Stomach (tissue), 8 donors: ENCODE measurements at regions not wholly inside any gene's neighbourhood (a gene's known extent, or its start where the extent isn't known, plus 50 kb on each side); places are given as distances from the start of the nearest gene placed in this dataset.

Experiments
- DNase-seq, 2 donors: peaks; one replicate each; pipeline versions ENCODE4 v3.0.0 to v3.0.0-alpha.2; 2013 to 2019
- H3K27ac ChIP-seq, 5 donors: fragments of 200-600 bp in 4 of 5; sonication (generic) in 4 of 5; one replicate each; pipeline ENCODE4 v1.5.1; 2013 to 2019; ENCODE audit warnings: mild to moderate bottlenecking in 1 of 5, moderate library complexity in 1 of 5
- H3K27me3 ChIP-seq, 3 donors: fragments of 200-600 bp; sonication (generic); one replicate each; pipeline ENCODE4 v1.5.1; 2017 to 2019; ENCODE audit warnings: mixed run types in 1 of 3
- H3K36me3 ChIP-seq, 4 donors: fragments of 200-600 bp; sonication (generic); 1 replicate in 3 of 4; 2 replicates in 1 of 4; pipeline ENCODE4 v1.5.1; 2016 to 2019
- H3K4me1 ChIP-seq, 4 donors: fragments of 200-600 bp; sonication (generic); one replicate each; pipeline ENCODE4 v1.5.1; 2016 to 2019
- H3K4me3 ChIP-seq, 4 donors: fragments of 200-600 bp; sonication (generic) in 3 of 4; one replicate each; pipeline ENCODE4 v1.5.1; 2016 to 2019; ENCODE audit warnings: mild to moderate bottlenecking in 1 of 4
- H3K9me3 ChIP-seq, 4 donors: fragments of 200-600 bp; sonication (generic); one replicate each; pipeline ENCODE4 v1.5.1; 2016 to 2019
- EP300 ChIP-seq: sonication (generic); formaldehyde crosslinking; IDR thresholded peaks from one replicate; pipeline ENCODE4 v1.6.1; 2017; ENCODE audit warnings: antibody characterized with exemption
- POLR2A ChIP-seq, 4 donors: fragments of 450-650 bp; IDR thresholded peaks; one replicate each; pipeline ENCODE4 v1.6.1; 2016; ENCODE audit warnings: antibody characterized with exemption in 4 of 4, control low read depth in 2 of 4, mild to moderate bottlenecking in 1 of 4, moderate library complexity in 1 of 4
- POLR2AphosphoS5 ChIP-seq, 3 donors: sonication (generic); formaldehyde crosslinking; IDR thresholded peaks; one replicate each; pipeline ENCODE4 v1.6.1; 2016; ENCODE audit warnings: antibody characterized with exemption in 3 of 3
- WGBS, 5 donors: extraction: QIAGEN DNeasy Blood & Tissue Kit in 3 of 5; methylation state at CpG; one replicate each; pipeline versions ENCODE4 v1.1.5 to v1.1.7; 2013 to 2018; 5-methylcytosine and 5-hydroxymethylcytosine counted together
- intact Hi-C: fragments of 100-400 bp; cut with DNase I; formaldehyde crosslinking; loops from one replicate; pipeline ENCODE4 v1.15.1; 2023; ENCODE audit warnings: low total_unique reads
- TF ChIP-seq, protein P1 (sequence below), 7 experiments: fragments of 450-650 bp in 4 of 7; fragments of 200-600 bp in 3 of 7; sonication (generic) in 3 of 7; IDR thresholded peaks; one replicate each; pipeline ENCODE4 v1.5.1; 2016 to 2019; ENCODE audit warnings: antibody characterized with exemption in 7 of 7, control low read depth in 2 of 7, mild to moderate bottlenecking in 1 of 7
- donor health status: healthy with polysubstance abuse.
- donor health status: Bipolar disorder and iron deficiency.
- donor health status: healthy.

DNA sequence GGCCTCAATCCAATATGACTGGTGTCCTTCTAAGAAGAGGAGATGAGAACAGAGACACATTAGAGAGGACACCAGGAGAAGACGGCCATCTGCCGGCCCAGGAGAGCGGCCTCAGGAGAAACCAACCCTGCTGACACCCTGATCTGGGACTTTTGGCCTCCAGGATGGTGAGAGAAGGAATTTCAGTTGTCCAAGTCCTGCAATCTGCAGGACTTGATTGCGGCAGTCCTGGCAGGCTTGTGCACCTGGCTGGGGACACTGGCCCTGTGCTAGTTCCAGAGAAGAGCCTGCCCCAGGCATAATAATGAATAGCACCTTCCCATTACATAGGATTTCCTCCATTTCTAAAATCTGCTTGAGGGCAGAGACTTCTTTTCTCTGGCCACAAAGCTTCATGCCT lies 409.9 kb upstream of the SHH start:
- H3K36me3 ChIP-seq, result no peaks in the 10 kb centered on the region
- H3K9me3 ChIP-seq, result peaks cover 6 to 11% (median 7%) of the 10 kb centered on the region in 4 donors
- no peak overlapping the region for H3K27ac ChIP-seq
- no peaks in the 10 kb centered on the region for H3K27me3 ChIP-seq
- intact Hi-C loops, result no loop called here
- no peak for DNase-seq
- TF ChIP-seq POLR2AphosphoS5 (IDR thresholded peaks at IDR 0.05), result no peak
- TF ChIP-seq POLR2A (IDR thresholded peaks at IDR 0.05), result no peak
- no peak for TF ChIP-seq EP300
- TF ChIP-seq, protein P1, sequence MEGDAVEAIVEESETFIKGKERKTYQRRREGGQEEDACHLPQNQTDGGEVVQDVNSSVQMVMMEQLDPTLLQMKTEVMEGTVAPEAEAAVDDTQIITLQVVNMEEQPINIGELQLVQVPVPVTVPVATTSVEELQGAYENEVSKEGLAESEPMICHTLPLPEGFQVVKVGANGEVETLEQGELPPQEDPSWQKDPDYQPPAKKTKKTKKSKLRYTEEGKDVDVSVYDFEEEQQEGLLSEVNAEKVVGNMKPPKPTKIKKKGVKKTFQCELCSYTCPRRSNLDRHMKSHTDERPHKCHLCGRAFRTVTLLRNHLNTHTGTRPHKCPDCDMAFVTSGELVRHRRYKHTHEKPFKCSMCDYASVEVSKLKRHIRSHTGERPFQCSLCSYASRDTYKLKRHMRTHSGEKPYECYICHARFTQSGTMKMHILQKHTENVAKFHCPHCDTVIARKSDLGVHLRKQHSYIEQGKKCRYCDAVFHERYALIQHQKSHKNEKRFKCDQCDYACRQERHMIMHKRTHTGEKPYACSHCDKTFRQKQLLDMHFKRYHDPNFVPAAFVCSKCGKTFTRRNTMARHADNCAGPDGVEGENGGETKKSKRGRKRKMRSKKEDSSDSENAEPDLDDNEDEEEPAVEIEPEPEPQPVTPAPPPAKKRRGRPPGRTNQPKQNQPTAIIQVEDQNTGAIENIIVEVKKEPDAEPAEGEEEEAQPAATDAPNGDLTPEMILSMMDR (IDR thresholded peaks at IDR 0.05), result no peak
- no peaks in the 10 kb centered on the region for H3K4me1 ChIP-seq
- H3K4me3 ChIP-seq, result no peak overlapping the region
- 88 to 94% (median 93%) methylated on average over 4 of the region's 4 CpGs for WGBS, 5 donors

DNA sequence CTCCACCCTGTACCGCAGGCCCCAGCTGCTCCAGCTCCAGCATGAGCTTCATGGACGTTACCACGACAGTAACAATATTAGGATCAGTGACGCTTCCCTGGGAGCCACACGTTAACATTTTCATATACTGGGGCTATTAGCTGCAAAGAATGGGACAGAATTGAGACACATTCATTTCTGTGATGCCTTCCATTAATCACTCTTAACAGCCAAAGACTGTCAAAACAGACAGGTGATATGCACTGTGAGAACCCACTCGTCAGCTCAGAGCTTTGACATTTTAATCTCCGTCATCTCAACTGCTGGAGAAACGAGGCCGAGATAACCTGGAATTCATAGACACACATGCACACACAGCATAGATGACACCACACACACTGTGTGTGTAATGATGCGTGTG lies 408.4 kb upstream of the SHH start:
- Histone ChIP-seq H3K36me3 (no peaks in the 10 kb centered on the region), H3K9me3 (peaks cover 6 to 9% (median 7%) of the 10 kb centered on the region in 4 donors), H3K4me3 (no peak overlapping the region), H3K27ac (no peak overlapping the region), H3K4me1 (no peaks in the 10 kb centered on the region), H3K27me3 (no peaks in the 10 kb centered on the region)
- WGBS, 5 donors, result 80 to 88% (median 85%) methylated on average over 10 of the region's 10 CpGs
- TF ChIP-seq POLR2A (IDR thresholded peaks at IDR 0.05) (no peak), EP300 (no peak), POLR2AphosphoS5 (IDR thresholded peaks at IDR 0.05) (no peak)
- TF ChIP-seq, protein P1 (IDR thresholded peaks at IDR 0.05), result no peak
- intact Hi-C loops, result no loop called here
- DNase-seq, result no peak

DNA sequence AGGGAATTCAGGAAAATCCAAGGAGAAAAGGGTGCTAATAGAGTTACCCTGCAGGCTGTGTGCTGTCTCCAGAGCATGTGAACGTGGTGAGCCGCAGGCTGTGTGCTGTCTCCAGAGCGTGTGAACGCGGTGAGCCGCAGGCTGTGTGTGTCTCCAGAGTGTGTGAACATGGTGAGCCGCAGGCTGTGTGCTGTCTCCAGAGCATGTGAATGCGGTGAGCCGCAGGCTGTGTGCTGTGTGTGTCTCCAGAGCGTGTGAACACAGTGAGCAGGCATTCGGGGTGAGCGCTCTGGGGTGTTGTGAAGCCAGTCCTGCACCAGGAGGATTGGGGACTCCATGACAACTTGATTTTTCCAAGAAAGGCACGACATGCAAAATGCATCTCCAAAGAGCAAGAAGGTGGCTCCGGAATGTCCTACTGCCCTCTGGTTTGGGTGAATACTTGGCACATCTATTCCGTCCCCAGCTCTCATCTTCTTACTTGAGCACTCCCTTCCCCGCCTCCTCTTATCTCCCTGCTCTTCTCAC lies 407.9 kb upstream of the SHH start:
- H3K27ac ChIP-seq, result no peak overlapping the region
- 82 to 92% (median 90%) methylated on average over 16 of the region's 16 CpGs for WGBS, 5 donors
- H3K4me3 ChIP-seq, result no peak overlapping the region
- H3K4me1 ChIP-seq, result no peaks in the 10 kb centered on the region
- no peak for TF ChIP-seq POLR2A (IDR thresholded peaks at IDR 0.05)
- TF ChIP-seq, protein P1 (IDR thresholded peaks at IDR 0.05), result no peak
- TF ChIP-seq EP300, result no peak
- TF ChIP-seq POLR2AphosphoS5 (IDR thresholded peaks at IDR 0.05), result no peak
- no peaks in the 10 kb centered on the region for H3K27me3 ChIP-seq
- H3K36me3 ChIP-seq, result no peaks in the 10 kb centered on the region
- no peak for DNase-seq
- H3K9me3 ChIP-seq, result peaks cover 6 to 8% (median 7%) of the 10 kb centered on the region in 4 donors
- intact Hi-C loops, result no loop called here

DNA sequence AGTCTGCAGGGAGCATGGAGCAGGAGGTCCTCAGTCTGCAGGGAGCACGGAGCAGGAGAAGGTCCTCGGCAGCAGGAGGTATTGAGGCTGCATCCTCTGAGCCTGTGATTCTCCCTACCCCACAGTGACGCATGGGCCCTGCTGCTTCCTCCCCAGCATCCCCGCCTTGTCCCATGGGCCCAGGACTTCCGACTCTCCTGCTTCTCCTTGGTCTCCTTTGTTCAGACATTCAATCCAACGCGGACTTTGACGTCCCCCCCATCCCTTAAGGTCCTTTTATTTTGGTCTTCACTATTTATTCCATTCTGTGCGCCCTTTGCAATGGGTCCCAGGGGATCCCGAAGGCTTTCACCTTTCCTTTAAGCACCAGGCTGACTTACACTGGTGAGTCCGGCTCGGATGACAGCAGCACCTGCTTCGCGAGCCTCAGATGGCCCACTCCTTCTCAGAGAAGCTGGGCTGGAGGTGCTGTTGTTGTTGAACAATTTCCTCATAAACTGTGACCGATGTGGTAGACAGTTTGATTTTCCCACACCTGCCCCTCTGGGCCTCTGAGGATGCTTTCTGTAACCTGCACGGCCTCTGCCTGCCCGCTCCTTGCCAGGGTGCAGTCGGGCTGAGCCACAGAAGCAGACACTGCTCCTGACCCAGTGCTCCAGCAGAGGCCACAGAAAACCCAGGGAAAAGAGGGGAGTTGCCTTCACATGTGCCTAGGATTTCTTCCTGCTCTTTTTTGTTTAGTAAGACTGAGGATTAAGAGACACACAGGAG lies 407.2 kb upstream of the SHH start:
- Histone ChIP-seq H3K4me1 (no peaks in the 10 kb centered on the region), H3K27me3 (no peaks in the 10 kb centered on the region), H3K27ac (no peak overlapping the region), H3K9me3 (peaks cover under 1 to 1% (median under 1%) of the 10 kb centered on the region in 4 donors), H3K4me3 (no peak overlapping the region), H3K36me3 (no peaks in the 10 kb centered on the region)
- no peak for DNase-seq
- 87 to 92% (median 89%) methylated on average over 18 of the region's 18 CpGs for WGBS, 5 donors
- intact Hi-C loops, result no loop called here
- TF ChIP-seq EP300, result no peak
- TF ChIP-seq POLR2AphosphoS5 (IDR thresholded peaks at IDR 0.05), result no peak
- TF ChIP-seq POLR2A (IDR thresholded peaks at IDR 0.05), result no peak
- TF ChIP-seq, protein P1 (IDR thresholded peaks at IDR 0.05), result no peak
